ENCODE measurements at regions not wholly inside any gene's neighbourhood (a gene's known extent, or its start where the extent isn't known, plus 50 kb on each side); places are given as distances from the start of the nearest gene placed in this dataset.
A peak's percentile ranks its signal among the peaks of the same experiment; 100 is the strongest.
"Not testable (repeated sequence)": the region's sequence is repeated elsewhere in the genome, so short reads cannot be mapped to it uniquely, and the experiment has no call there.

DNA sequence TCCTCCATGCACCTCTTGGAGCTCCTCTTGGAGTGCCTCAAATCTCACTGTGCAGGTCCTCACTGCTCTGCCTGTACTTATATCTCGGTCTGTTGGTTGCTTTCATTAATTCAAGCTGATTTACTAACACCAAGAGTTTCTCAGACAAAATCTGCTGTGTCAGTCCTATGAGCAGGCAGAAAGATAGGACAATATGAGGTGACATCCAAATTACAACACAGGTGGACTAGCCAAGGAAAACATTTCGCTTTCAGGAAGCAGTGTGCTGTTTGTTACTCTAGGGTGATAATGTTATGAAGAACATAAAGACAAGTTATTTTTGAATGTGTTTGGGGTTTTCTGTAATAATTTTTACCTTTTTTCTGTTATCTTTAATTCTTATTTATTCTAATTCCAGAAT lies 264.1 kb upstream of the ANKH start:
- DNase-seq, result no peak
- in situ Hi-C loops (cut with MboI; ENCODE audit: low pct_unique_long_range_greater_than_20kb, low sequenced_read_pairs), result no loop called here

DNA sequence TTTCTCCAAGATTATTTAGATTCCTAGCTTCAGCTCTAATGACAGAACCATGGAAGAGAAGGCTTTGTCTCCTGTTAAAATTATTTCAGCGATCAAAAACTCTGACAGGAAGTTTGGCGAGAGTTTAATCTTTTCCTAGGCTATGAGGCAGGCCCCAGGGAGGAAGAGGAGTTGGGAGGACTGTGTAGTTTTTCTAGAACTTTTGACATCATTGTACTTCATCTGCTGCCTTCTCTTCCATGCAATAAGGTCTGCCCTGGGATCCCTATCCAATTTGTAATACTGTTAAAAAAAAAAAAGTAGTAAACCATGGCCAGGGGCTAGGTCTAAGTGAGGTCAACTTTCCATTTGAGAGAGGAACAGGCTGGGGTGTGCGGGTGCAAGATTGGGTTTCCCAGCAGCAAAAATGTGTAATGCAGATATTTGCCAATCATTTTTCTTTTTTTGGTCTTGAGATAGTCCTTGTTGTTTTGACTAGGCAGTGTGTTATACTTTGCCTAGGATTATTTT lies 261.9 kb upstream of the ANKH start:
- no peak for DNase-seq
- in situ Hi-C loops (cut with MboI; ENCODE audit: low pct_unique_long_range_greater_than_20kb, low sequenced_read_pairs), result no loop called here

DNA sequence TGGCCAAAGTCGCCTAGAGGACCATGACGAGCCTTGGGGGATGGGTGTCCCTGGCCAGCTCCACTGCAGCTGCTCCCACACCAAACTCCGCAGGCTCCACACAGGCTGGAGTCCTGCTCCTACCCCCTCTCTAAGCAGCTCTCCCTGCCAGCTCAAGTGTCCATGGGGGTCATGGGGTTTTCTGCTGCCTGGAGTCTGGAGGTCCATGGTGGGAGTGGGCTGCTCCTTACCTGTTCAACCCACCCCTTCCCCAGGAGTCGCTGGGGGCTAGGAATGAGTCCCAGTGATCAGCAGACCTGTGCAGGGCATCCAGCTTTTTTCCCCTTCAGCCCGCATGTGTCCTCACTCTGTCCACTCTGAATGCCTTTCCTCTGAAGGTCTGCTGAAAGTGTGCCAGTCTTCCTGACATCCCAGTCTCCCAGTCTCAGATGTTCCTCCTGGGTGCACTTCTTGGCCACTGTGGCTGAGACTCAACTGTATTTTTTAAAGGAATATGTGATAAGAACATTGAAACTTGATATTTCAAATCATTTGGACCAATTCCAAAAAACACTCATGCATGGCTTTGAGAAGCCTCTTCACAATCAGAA lies 261.3 kb upstream of the ANKH start:
- no peak for DNase-seq
- in situ Hi-C loops (cut with MboI; ENCODE audit: low pct_unique_long_range_greater_than_20kb, low sequenced_read_pairs), result no loop called here

- in situ Hi-C loops (cut with MboI; ENCODE audit: low pct_unique_long_range_greater_than_20kb, low sequenced_read_pairs), result no loop called here
- no peak for DNase-seq
Measured at GRCh38 chr5:15131909-15132308, 260.3 kb upstream of the ANKH start.

DNA sequence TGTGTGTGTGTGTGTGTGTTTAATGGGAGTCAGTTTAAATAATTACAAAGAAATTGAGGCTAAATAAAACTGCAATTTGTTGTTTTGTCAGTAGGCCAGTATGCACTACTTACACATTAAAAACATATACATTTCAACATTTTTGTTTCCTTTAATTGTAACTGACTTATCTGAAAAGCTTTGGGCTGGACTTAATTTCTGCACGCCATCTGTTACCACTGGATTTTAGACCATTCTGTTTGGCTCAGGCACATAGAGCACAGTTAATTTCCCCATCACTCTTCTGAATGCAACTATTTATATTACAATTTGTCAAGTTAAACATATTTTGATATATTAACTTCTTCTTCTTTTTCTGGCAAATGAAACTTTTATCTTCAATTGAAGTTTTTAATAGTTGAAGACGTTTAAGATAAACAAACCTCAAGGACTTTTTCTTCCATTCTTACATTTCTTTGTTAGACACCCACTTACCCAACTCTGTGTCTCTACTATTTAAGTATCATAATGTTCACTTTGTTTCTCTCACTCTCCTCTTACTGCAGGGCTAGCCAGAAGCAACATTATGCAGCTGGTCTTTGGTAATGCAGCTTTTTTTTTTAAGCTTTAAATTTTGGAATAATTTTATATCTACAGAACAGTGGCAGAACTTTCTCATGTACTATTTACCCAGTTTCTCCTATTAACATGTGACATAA lies 253.4 kb upstream of the ANKH start:
- in situ Hi-C loops (cut with MboI; ENCODE audit: low pct_unique_long_range_greater_than_20kb, low sequenced_read_pairs), result no loop called here
- DNase-seq, result no peak

DNA sequence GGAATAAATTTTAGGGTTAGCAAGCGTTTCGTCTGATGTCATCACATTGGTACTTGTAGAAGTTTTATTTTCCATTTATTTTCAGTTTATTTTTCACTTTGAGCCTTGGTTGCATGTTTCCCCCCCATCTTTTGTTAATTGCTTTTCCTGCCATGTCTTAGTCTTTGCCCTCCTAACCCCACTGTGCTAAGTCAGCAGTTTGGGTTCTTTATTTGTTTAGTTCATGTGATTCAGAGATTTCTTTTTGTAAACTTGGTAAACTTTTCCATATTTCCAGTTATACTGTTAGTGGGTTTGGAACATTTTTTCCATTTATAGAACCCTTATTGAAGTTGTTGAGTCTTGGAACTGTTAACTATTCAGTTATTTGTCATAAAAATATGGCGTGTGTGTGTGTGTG lies 252.9 kb upstream of the ANKH start:
- DNase-seq, result no peak
- in situ Hi-C loops (cut with MboI; ENCODE audit: low pct_unique_long_range_greater_than_20kb, low sequenced_read_pairs), result no loop called here

DNA sequence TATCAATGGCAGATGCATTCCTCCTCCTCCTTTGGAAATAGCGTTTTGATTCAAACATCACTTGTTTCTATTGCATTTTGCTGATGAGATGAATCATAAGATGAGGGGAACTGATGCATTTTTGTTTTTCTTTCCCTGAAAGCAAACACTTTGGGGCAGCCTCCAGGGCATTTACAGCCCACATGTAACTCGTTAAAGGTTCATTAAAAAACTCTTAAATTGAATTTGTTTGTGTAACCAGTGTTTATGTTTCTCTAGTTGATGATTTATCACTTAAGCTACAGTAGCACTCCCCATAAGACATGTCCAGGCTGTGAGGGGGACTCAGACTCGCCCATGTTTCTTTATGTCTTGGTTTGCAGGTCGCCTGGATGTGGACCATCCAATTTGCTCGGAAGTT lies 246.1 kb upstream of the ANKH start:
- DNase-seq, result no peak
- in situ Hi-C loops (cut with MboI; ENCODE audit: low pct_unique_long_range_greater_than_20kb, low sequenced_read_pairs), result no loop called here

- no peak for DNase-seq
- in situ Hi-C loops (cut with MboI; ENCODE audit: low pct_unique_long_range_greater_than_20kb, low sequenced_read_pairs), result no loop called here
Measured at GRCh38 chr5:15116996-15117395, 245.4 kb upstream of the ANKH start.

- in situ Hi-C loops (cut with MboI; ENCODE audit: low pct_unique_long_range_greater_than_20kb, low sequenced_read_pairs), result no loop called here
- DNase-seq, result no peak
Measured at GRCh38 chr5:15106530-15107283, 235.1 kb upstream of the ANKH start.

- in situ Hi-C loops (cut with MboI; ENCODE audit: low pct_unique_long_range_greater_than_20kb, low sequenced_read_pairs), result no loop called here
Measured at GRCh38 chr5:15105799-15106393, 234.3 kb upstream of the ANKH start.

GRCh38 chr5:15103864-15104263 lies 232.3 kb upstream of the ANKH start:
- DNase-seq, result no peak
- in situ Hi-C loops (cut with MboI; ENCODE audit: low pct_unique_long_range_greater_than_20kb, low sequenced_read_pairs), result no loop called here

More at GRCh38 chr5:15105799-15106393, 234.3 kb upstream of the ANKH start:
- peak; percentile 69 for DNase-seq

DNA sequence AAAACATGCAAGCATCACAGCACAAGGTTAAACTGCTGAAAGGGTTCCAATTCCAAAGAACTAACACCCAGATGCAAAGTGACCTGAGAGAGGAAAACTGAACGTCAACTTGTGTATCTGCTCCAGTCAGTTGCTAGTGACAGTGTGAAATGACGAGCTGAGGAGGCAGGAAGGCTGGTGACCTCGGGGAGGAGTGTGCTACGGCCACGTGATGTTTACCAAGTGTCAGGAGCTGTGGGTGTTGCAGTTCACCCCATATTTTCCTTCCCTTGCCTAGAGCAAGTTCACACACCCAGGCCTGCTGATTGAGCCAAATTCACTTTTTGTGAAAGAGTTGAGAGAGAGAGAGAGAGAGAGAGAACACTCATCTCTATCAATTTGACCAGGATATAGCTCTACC lies 231.6 kb upstream of the ANKH start:
- in situ Hi-C loops (cut with MboI; ENCODE audit: low pct_unique_long_range_greater_than_20kb, low sequenced_read_pairs), result no loop called here

GRCh38 chr5:15097552-15097951 lies 226.0 kb upstream of the ANKH start:
- no peak for DNase-seq
- in situ Hi-C loops (cut with MboI; ENCODE audit: low pct_unique_long_range_greater_than_20kb, low sequenced_read_pairs), result no loop called here

More for the DNA sequence above, 231.6 kb upstream of the ANKH start:
- no peak for DNase-seq

GRCh38 chr5:15096686-15097085 lies 225.1 kb upstream of the ANKH start:
- DNase-seq; in situ Hi-C loops (cut with MboI; ENCODE audit: low pct_unique_long_range_greater_than_20kb, low sequenced_read_pairs): not testable (repeated sequence)

- no peak for DNase-seq
- in situ Hi-C loops (cut with MboI; ENCODE audit: low pct_unique_long_range_greater_than_20kb, low sequenced_read_pairs), result no loop called here
Measured at GRCh38 chr5:15092801-15093200, 221.2 kb upstream of the ANKH start.

GRCh38 chr5:15085671-15086070 lies 214.1 kb upstream of the ANKH start:
- in situ Hi-C loops (cut with MboI; ENCODE audit: low pct_unique_long_range_greater_than_20kb, low sequenced_read_pairs), result no loop called here
- no peak for DNase-seq

GRCh38 chr5:15082096-15082495 lies 210.5 kb upstream of the ANKH start:
- no peak for DNase-seq
- in situ Hi-C loops (cut with MboI; ENCODE audit: low pct_unique_long_range_greater_than_20kb, low sequenced_read_pairs), result no loop called here

GRCh38 chr5:15080219-15080618 lies 208.6 kb upstream of the ANKH start:
- DNase-seq, result no peak
- in situ Hi-C loops (cut with MboI; ENCODE audit: low pct_unique_long_range_greater_than_20kb, low sequenced_read_pairs), result no loop called here

GRCh38 chr5:15079566-15079965 lies 208.0 kb upstream of the ANKH start:
- no peak for DNase-seq
- in situ Hi-C loops (cut with MboI; ENCODE audit: low pct_unique_long_range_greater_than_20kb, low sequenced_read_pairs), result no loop called here

GRCh38 chr5:15074651-15075050 lies 203.1 kb upstream of the ANKH start:
- in situ Hi-C loops (cut with MboI; ENCODE audit: low pct_unique_long_range_greater_than_20kb, low sequenced_read_pairs), result no loop called here
- no peak for DNase-seq

All from KBM-7 (cell line).